Lower leg skin (tissue), 3 donors: ENCODE measurements at regions not wholly inside any gene's neighbourhood (a gene's known extent, or its start where the extent isn't known, plus 50 kb on each side); places are given as distances from the start of the nearest gene placed in this dataset.

Experiments
- CTCF ChIP-seq, 3 donors: fragments of 450-650 bp; IDR thresholded peaks; one replicate each; pipeline ENCODE4 v1.5.1; 2016; ENCODE audit warnings: antibody characterized with exemption in 3 of 3, mild to moderate bottlenecking in 3 of 3, moderate library complexity in 2 of 3
- POLR2A ChIP-seq, 2 donors: fragments of 450-650 bp; IDR thresholded peaks; one replicate each; pipeline ENCODE4 v1.6.1; 2016 to 2017; ENCODE audit warnings: antibody characterized with exemption in 2 of 2, mild to moderate bottlenecking in 1 of 2, moderate library complexity in 1 of 2

- TF ChIP-seq CTCF (IDR thresholded peaks at IDR 0.05) (no peak), POLR2A (IDR thresholded peaks at IDR 0.05) (no peak)
These were observed 2382.4 kb downstream of the PCDH9 start for GRCh38 chr13:64847767-64848166.
